NCI-H774 (cell line): ENCODE measurements at regions not wholly inside any gene's neighbourhood (a gene's known extent, or its start where the extent isn't known, plus 50 kb on each side); places are given as distances from the start of the nearest gene placed in this dataset.
"Not testable (repeated sequence)": the region's sequence is repeated elsewhere in the genome, so short reads cannot be mapped to it uniquely, and the experiment has no call there.

Experiments used
- DNase-seq: peaks from one replicate; lab custom pipeline; 2025; lab: John Stamatoyannopoulos, UW

DNA sequence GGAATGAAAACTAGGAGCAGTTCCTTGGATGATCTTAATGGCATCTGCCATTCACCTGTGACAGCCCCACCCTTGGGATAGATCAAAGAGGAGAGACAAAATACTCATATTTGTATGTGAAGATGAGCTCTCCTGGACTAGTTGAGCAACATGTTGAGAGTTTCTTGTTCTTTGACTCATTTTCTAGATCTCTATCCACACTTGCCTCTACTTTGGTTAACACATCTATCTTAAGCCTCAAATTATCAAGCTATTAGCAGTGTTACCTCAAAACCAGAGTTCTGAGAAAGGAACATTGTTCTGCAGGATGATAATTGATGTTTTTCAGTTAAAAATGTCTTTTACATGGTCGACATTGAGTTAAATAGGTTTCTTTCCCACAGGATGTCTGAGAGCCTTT, 94.2 kb upstream of the TEX13D start:
- DNase-seq: no peak

DNA sequence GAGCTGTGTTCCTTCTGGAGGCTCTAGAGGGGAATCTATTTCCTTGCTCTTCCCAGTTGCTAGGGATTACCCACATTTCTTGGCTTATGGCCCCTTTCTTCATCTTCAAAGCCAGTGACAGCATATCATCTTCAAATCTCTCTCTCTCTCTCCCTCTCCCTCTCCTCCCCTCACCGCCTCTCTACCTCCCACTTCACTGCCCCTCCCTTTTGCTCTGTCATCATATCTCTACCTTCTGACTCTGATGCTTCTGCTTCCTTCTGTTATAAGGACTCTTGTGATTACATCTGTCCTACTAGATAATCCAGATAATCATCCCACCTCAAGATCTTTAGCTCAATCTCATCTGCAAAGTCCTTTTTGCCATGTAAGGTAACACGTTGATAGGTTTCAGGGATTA, 93.1 kb upstream of the TEX13D start:
- DNase-seq: no peak

DNA sequence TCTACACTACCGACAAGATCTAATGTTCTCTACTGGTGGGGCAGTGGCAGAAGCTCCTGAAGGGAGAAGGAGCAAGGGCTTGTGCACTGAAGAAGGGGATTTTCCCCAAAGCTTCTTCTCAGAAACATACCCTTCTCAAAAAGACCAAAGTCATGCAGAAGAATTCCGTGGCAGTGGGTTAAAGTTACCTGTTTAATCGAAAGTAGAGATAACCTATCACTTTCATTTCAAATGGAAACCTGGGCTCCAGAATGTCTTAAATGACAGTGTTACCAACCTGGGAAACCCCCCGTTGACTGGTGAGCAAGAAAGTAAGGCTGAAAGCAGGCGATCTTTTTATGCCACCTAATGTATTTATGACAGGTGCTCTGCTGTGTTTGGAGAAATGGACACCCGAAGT, 92.5 kb upstream of the TEX13D start:
- DNase-seq: no peak

GRCh38 chrX:124240422-124240821, 92.0 kb upstream of the TEX13D start:
- DNase-seq: no peak

- no peak for DNase-seq
Observed at GRCh38 chrX:124242131-124242530, 90.3 kb upstream of the TEX13D start.

- no peak for DNase-seq
Observed at GRCh38 chrX:124249345-124249744, 83.1 kb upstream of the TEX13D start.

DNA sequence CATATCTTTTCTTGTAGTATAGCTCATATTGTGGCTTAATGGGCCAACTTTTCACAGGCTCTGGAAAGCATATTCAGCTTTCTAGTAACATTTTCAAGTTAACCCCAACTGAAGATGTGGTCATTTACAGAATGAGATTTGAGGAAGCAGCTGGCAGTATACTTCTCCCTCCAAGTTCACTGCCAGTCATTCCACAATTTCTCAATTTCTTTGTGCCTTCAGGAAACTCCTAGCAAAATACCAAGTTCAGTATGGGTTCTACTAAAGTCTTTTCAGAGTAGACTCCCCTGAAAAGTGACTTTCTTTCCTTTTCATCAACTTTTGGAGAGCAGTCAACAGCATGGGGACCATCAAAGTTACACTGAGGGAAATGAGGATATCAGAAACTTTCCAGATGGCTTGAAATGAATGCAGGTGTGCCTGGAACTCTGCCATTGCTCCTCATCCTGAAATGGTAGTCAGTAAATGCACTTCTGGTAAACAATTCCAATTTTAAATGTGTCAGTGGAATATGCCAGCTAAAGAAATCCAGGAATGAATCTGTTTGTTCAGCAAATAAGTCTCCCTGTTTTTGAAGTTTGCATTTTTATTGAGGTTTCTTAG, 81.5 kb upstream of the TEX13D start:
- DNase-seq: no peak

- DNase-seq: no peak
Observed at GRCh38 chrX:124254611-124255010, 77.8 kb upstream of the TEX13D start.

- no peak for DNase-seq
Observed at GRCh38 chrX:124256216-124256615, 76.2 kb upstream of the TEX13D start.

DNA sequence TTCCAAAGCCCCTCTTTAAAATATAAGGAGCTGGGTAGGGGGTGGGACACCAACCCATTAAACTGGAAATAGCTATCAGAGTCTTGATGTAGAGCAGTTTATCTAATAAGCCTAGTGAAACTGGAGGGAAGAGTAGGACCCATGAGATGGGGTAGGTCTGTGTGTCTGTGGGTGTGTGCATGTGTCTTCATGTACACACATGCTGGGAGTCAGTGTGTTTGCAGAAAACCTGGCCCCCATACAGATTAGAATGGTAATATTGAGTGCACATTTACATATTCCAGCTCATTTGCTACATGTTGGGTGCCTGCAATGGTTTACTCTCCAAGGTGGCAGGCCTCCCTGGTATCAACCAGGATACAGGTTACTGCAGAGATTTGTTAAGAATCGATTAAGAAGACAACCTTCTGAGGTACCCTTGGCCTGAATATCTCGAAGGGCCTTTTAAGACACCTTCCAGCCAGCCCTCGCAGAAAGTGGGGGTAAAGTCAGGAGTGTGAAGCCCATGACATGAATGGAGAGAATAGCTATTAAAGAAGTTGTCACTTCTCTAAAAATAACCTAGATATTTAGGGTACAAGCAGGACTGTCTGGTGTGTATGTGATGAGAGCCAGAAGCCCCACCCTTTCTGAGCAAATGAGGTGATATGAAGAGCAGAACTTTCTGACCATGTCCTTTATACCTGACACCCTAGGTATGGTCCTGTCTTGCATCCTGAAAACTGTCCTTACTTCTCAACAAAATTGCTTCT, 75.7 kb upstream of the TEX13D start:
- no peak for DNase-seq

- DNase-seq: no peak
Observed at GRCh38 chrX:124257924-124258702, 74.3 kb upstream of the TEX13D start.

- no peak for DNase-seq
Observed at GRCh38 chrX:124260845-124261244, 71.6 kb upstream of the TEX13D start.

- DNase-seq: no peak
Observed at GRCh38 chrX:124263743-124264142, 68.7 kb upstream of the TEX13D start.

GRCh38 chrX:124268099-124268498, 64.4 kb upstream of the TEX13D start:
- DNase-seq: no peak

GRCh38 chrX:124269881-124270280, 62.6 kb upstream of the TEX13D start:
- DNase-seq: no peak

GRCh38 chrX:124271599-124271998, 60.9 kb upstream of the TEX13D start:
- DNase-seq: not testable (repeated sequence)

- no peak for DNase-seq
Observed at GRCh38 chrX:124272370-124272982, 60.0 kb upstream of the TEX13D start.

DNA sequence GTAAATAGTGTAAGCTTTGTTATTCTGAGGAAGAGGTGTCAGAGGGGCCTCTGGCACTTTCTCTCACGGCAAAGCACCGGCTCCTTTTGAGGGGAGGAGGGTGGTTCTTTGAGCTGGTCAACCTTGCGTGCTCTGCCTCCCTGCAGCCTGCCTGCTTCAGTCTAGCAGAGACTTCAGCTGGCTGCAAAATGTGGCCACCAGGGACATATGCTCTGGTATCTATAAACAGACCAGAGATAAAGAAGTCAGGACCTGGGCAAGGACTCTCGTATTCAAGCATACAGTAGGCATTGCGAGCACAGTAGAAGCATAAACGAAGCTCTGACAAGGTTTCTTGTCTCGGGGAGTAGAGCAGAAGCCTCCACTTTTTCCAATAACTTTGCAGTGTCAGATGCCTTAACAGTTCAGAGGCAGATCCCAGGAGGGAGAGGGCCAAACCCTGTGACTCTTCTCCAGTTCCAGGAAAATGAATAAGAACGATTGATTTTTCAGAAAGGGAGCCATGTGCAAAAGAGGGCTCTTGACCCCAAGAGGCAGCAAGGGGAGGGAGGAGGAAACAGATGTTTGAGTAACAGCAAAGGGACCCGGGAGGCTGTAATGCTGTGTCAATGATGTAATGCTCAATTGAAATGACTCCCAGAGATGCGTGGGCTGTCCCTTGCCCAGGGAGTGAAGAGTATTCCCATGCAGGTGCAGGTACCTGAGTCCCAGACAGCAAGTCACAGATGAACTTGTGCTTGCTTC, 57.9 kb upstream of the TEX13D start:
- DNase-seq: no peak

- no peak for DNase-seq
Observed at GRCh38 chrX:124275182-124275894, 57.1 kb upstream of the TEX13D start.

- no peak for DNase-seq
Observed at GRCh38 chrX:124280294-124280902, 52.1 kb upstream of the TEX13D start.

- DNase-seq: no peak
Observed at GRCh38 chrX:124282580-124282979, 49.9 kb upstream of the TEX13D start.
